Neuronal stem cell (in vitro differentiated cells): ENCODE measurements at regions not wholly inside any gene's neighbourhood (a gene's known extent, or its start where the extent isn't known, plus 50 kb on each side); places are given as distances from the start of the nearest gene placed in this dataset.

Experiments
- DNase-seq: peaks from one replicate; pipeline ENCODE4 v3.0.0-alpha.2; 2013; ENCODE audit warnings: low spot score
- H2AFZ ChIP-seq: one replicate; pipeline ENCODE4 v1.6.1; 2013; ENCODE audit warnings: mild to moderate bottlenecking, low read length, inconsistent platforms
- H2AK5ac ChIP-seq: 2 replicates; pipeline ENCODE4 v1.6.1; 2013; ENCODE audit warnings: low read depth, mild to moderate bottlenecking, inconsistent platforms, low read length, moderate library complexity, mixed read lengths
- H2BK120ac ChIP-seq: 2 replicates; pipeline ENCODE4 v1.6.1; 2013; ENCODE audit warnings: low read depth, mild to moderate bottlenecking, inconsistent platforms, low read length, moderate library complexity, mixed read lengths
- H2BK12ac ChIP-seq: one replicate; pipeline ENCODE4 v1.6.1; 2013; ENCODE audit warnings: low read length, inconsistent platforms
- H2BK15ac ChIP-seq: 2 replicates; pipeline ENCODE4 v1.6.1; 2013; ENCODE audit warnings: mild to moderate bottlenecking, low read length, inconsistent platforms, mixed read lengths
- H2BK5ac ChIP-seq: one replicate; pipeline ENCODE4 v1.6.1; 2013; ENCODE audit warnings: inconsistent platforms, mild to moderate bottlenecking, low read length, moderate library complexity
- H3K14ac ChIP-seq: one replicate; pipeline ENCODE4 v1.6.1; 2013; ENCODE audit warnings: low read length, inconsistent platforms
- H3K18ac ChIP-seq: 2 replicates; pipeline ENCODE4 v1.6.1; 2013; ENCODE audit warnings: low read length, inconsistent platforms
- H3K23ac ChIP-seq: 2 replicates; pipeline ENCODE4 v1.6.1; 2013; ENCODE audit warnings: low read depth, mild to moderate bottlenecking, mixed read lengths, low read length, inconsistent platforms; ENCODE audit not compliant: poor library complexity
- H3K27ac ChIP-seq: replicated peaks from 3 replicates; pipeline ENCODE4 v1.5.1; 2013; ENCODE audit warnings: low read length, inconsistent platforms
- H3K27me3 ChIP-seq, 3 experiments: 2 replicates each; pipeline ENCODE4 v1.6.1; 2013; ENCODE audit warnings: low read length in 3 of 3, mild to moderate bottlenecking in 2 of 3, inconsistent platforms in 1 of 3, low read depth in 1 of 3, mixed read lengths in 1 of 3, moderate library complexity in 1 of 3; ENCODE audit not compliant: control insufficient read depth in 3 of 3, insufficient read depth in 3 of 3
- H3K36me3 ChIP-seq, 2 donors: replicated peaks in 1 of 2; 2 replicates each; pipeline ENCODE4 v1.6.1; 2013; ENCODE audit warnings: low read length in 2 of 2; ENCODE audit not compliant: control insufficient read depth in 2 of 2, insufficient read depth in 2 of 2
- H3K4ac ChIP-seq: 2 replicates; pipeline ENCODE4 v1.6.1; 2013; ENCODE audit warnings: inconsistent platforms, mild to moderate bottlenecking, low read length, moderate library complexity
- H3K4me1 ChIP-seq, 2 donors: 1 replicate in 1 of 2; 2 replicates in 1 of 2; pipeline ENCODE4 v1.6.1; 2013; ENCODE audit warnings: low read length in 2 of 2, low read depth in 1 of 2; ENCODE audit not compliant: control insufficient read depth in 2 of 2, insufficient read depth in 1 of 2
- H3K4me2 ChIP-seq: one replicate; pipeline ENCODE4 v1.6.1; 2013; ENCODE audit warnings: mild to moderate bottlenecking, low read length, inconsistent platforms; ENCODE audit not compliant: insufficient read depth, poor library complexity, severe bottlenecking
- H3K4me3 ChIP-seq, 2 donors: 2 replicates each; pipeline ENCODE4 v1.5.1; 2013; ENCODE audit warnings: low read length in 2 of 2, mild to moderate bottlenecking in 2 of 2, inconsistent platforms in 1 of 2, moderate library complexity in 1 of 2
- H3K79me1 ChIP-seq: one replicate; pipeline ENCODE4 v1.6.1; 2013; ENCODE audit warnings: low read depth, mild to moderate bottlenecking, inconsistent platforms, low read length, moderate library complexity
- H3K9ac ChIP-seq: one replicate; pipeline ENCODE4 v1.6.1; 2013; ENCODE audit warnings: mild to moderate bottlenecking, low read depth, low read length, inconsistent platforms; ENCODE audit not compliant: poor library complexity
- H3K9me3 ChIP-seq, 2 donors: replicated peaks in 1 of 2; 2 replicates each; pipeline versions ENCODE3 to v1.6.1; 2013; ENCODE audit warnings: low read length in 2 of 2, mild to moderate bottlenecking in 2 of 2, inconsistent platforms in 1 of 2, low read depth in 1 of 2, mixed read lengths in 1 of 2, moderate library complexity in 1 of 2; ENCODE audit not compliant: control insufficient read depth in 2 of 2, insufficient read depth in 1 of 2
- H4K8ac ChIP-seq: one replicate; pipeline ENCODE4 v1.6.1; 2013; ENCODE audit warnings: low read depth, mild to moderate bottlenecking, inconsistent platforms, low read length, moderate library complexity
- H4K91ac ChIP-seq: one replicate; pipeline ENCODE4 v1.6.1; 2013; ENCODE audit warnings: low read length, low read depth, mild to moderate bottlenecking, inconsistent platforms; ENCODE audit not compliant: poor library complexity
- WGBS, 2 donors: extraction: QIAGEN DNeasy Blood & Tissue Kit; methylation state at CpG; one replicate each; pipeline ENCODE4 v1.1.7; 2013; ENCODE audit warnings: missing lambda C conversion rate in 2 of 2, mixed read lengths in 1 of 2; ENCODE audit not compliant: insufficient read length in 2 of 2, insufficient replicate concordance in 1 of 2; ENCODE audit errors: extremely low coverage in 2 of 2; 5-methylcytosine and 5-hydroxymethylcytosine counted together

- no peaks in the 10 kb centered on the region for H3K4me1 ChIP-seq
- H2BK120ac ChIP-seq: no peak overlapping the region
- H2BK15ac ChIP-seq: no peak overlapping the region
- H3K27me3 ChIP-seq: no peaks in the 10 kb centered on the region
- no peak overlapping the region for H2BK12ac ChIP-seq
- H3K27ac ChIP-seq: no peak overlapping the region
- no peak overlapping the region for H4K8ac ChIP-seq
- WGBS, 2 donors: no CpG with 5 or more reads among the region's 1 CpG
- H3K14ac ChIP-seq: no peak overlapping the region
- H2AK5ac ChIP-seq: no peak overlapping the region
- no peaks in the 10 kb centered on the region for H3K36me3 ChIP-seq
- no peak overlapping the region for H2AFZ ChIP-seq
- no peak overlapping the region for H3K4me3 ChIP-seq
- H4K91ac ChIP-seq: no peak overlapping the region
- no peaks in the 10 kb centered on the region for H3K9me3 ChIP-seq
- no peak overlapping the region for H3K23ac ChIP-seq
- no peak overlapping the region for H3K4me2 ChIP-seq
- H3K79me1 ChIP-seq: no peaks in the 10 kb centered on the region
- no peak overlapping the region for H3K18ac ChIP-seq
- no peak overlapping the region for H3K4ac ChIP-seq
- H3K9ac ChIP-seq: no peak overlapping the region
- H2BK5ac ChIP-seq: no peak overlapping the region
- no peak for DNase-seq
Observed at GRCh38 chr5:106963630-106964029, 707.1 kb downstream of the EFNA5 start.

GRCh38 chr5:106962464-106963230, 708.1 kb downstream of the EFNA5 start:
- DNase-seq: no peak
- no peak overlapping the region for H2AK5ac ChIP-seq
- H2BK120ac ChIP-seq: no peak overlapping the region
- H3K79me1 ChIP-seq: no peaks in the 10 kb centered on the region
- H2BK5ac ChIP-seq: no peak overlapping the region
- no peaks in the 10 kb centered on the region for H3K9me3 ChIP-seq
- H3K36me3 ChIP-seq: no peaks in the 10 kb centered on the region
- no peak overlapping the region for H3K23ac ChIP-seq
- no peak overlapping the region for H2BK15ac ChIP-seq
- no peaks in the 10 kb centered on the region for H3K27me3 ChIP-seq
- no peak overlapping the region for H3K18ac ChIP-seq
- no peak overlapping the region for H3K4ac ChIP-seq
- no peaks in the 10 kb centered on the region for H3K4me1 ChIP-seq
- H2BK12ac ChIP-seq: no peak overlapping the region
- H3K27ac ChIP-seq: no peak overlapping the region
- no CpG with 5 or more reads among the region's 7 CpGs for WGBS, 2 donors
- H3K4me3 ChIP-seq: no peak overlapping the region
- no peak overlapping the region for H3K9ac ChIP-seq
- H4K91ac ChIP-seq: no peak overlapping the region
- no peak overlapping the region for H3K14ac ChIP-seq
- no peak overlapping the region for H2AFZ ChIP-seq
- no peak overlapping the region for H3K4me2 ChIP-seq
- no peak overlapping the region for H4K8ac ChIP-seq

GRCh38 chr5:106959387-106959786, 711.4 kb downstream of the EFNA5 start:
- H3K4me3 ChIP-seq: no peak overlapping the region
- DNase-seq: no peak
- H3K9ac ChIP-seq: no peak overlapping the region

DNA sequence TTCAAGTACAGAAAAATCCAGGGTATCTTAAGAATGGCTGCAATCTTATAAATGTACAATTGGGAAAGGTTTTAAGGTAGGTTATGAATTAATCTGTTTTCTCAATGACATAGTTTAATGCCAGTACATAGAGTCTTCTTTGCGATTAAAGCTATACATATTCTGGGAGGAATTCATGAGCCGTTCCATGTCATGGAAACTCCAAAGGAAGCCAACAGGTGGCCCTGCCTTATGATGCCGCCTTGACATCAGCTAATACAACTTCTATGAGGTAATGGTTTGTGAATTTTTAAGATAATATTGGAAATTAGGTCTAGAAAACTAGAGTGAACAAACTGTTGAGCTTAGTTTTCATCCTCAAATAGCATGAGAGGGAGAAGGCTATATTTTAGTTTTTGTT, 713.4 kb downstream of the EFNA5 start:
- no peaks in the 10 kb centered on the region for H3K79me1 ChIP-seq
- H2AK5ac ChIP-seq: no peak overlapping the region
- H3K23ac ChIP-seq: no peak overlapping the region
- H3K9ac ChIP-seq: no peak overlapping the region
- H2BK15ac ChIP-seq: no peak overlapping the region
- no peak overlapping the region for H3K4ac ChIP-seq
- no peak overlapping the region for H3K27ac ChIP-seq
- no peak overlapping the region for H2AFZ ChIP-seq
- no peak overlapping the region for H3K18ac ChIP-seq
- H2BK5ac ChIP-seq: no peak overlapping the region
- no peak overlapping the region for H4K8ac ChIP-seq
- no peaks in the 10 kb centered on the region for H3K9me3 ChIP-seq
- no peak overlapping the region for H4K91ac ChIP-seq
- no peak overlapping the region for H3K4me3 ChIP-seq
- H3K36me3 ChIP-seq: no peaks in the 10 kb centered on the region
- H2BK120ac ChIP-seq: no peak overlapping the region
- DNase-seq: no peak
- H3K4me2 ChIP-seq: no peak overlapping the region
- no peak overlapping the region for H2BK12ac ChIP-seq
- H3K4me1 ChIP-seq: no peaks in the 10 kb centered on the region
- no peak overlapping the region for H3K14ac ChIP-seq
- no CpG with 5 or more reads among the region's 3 CpGs for WGBS, 2 donors
- H3K27me3 ChIP-seq: no peaks in the 10 kb centered on the region

More at GRCh38 chr5:106959387-106959786, 711.4 kb downstream of the EFNA5 start:
- Histone ChIP-seq H2BK5ac (no peak overlapping the region), H3K14ac (no peak overlapping the region), H3K27me3 (no peaks in the 10 kb centered on the region), H3K18ac (no peak overlapping the region), H3K9me3 (no peaks in the 10 kb centered on the region), H2BK12ac (no peak overlapping the region), H2AFZ (no peak overlapping the region), H4K91ac (no peak overlapping the region), H2BK15ac (no peak overlapping the region), H3K4me1 (no peaks in the 10 kb centered on the region), H3K27ac (no peak overlapping the region), H2AK5ac (no peak overlapping the region), H2BK120ac (no peak overlapping the region), H3K4ac (no peak overlapping the region), H4K8ac (no peak overlapping the region), H3K4me2 (no peak overlapping the region), H3K79me1 (no peaks in the 10 kb centered on the region), H3K36me3 (no peaks in the 10 kb centered on the region), H3K23ac (no peak overlapping the region)
- WGBS, 2 donors: no CpG with 5 or more reads among the region's 2 CpGs
